OCI-LY7 (cell line): ENCODE measurements at regions not wholly inside any gene's neighbourhood (a gene's known extent, or its start where the extent isn't known, plus 50 kb on each side); places are given as distances from the start of the nearest gene placed in this dataset.

Experiments
- BruUV-seq: library from RNA; stranded (reverse); fragments of 400-500 nt; replicated peaks from 2 replicates; lab custom pipeline; 2021; lab: Mats Ljungman, UMichigan
- CTCF ChIA-PET: fragments of 300-600 bp; sonication (Branson Sonifier 250); formaldehyde crosslinking; loops from one replicate; lab custom pipeline; 2022; ENCODE audit warnings: antibody characterized with exemption; ENCODE audit not compliant: unreplicated experiment; lab: Charles Lee
- POLR2A ChIA-PET: fragments of 300-600 bp; sonication (Branson Sonifier 250); formaldehyde crosslinking; loops from one replicate; lab custom pipeline; 2022; ENCODE audit warnings: antibody characterized with exemption; lab: Charles Lee
- DNase-seq: peaks from one replicate; pipeline ENCODE4 v3.0.0-alpha.2; 2015; ENCODE audit warnings: low spot score
- H2AFZ ChIP-seq: fragments of 200-600 bp; sonication (generic), shearing (Covaris generic); 2 replicates; pipeline ENCODE4 v1.6.1; 2014; ENCODE audit warnings: mild to moderate bottlenecking, antibody characterized with exemption, low read length, moderate library complexity
- H3K27ac ChIP-seq: fragments of 200-600 bp; sonication (generic); 2 replicates; pipeline ENCODE4 v1.5.1; 2014; ENCODE audit warnings: mixed run types, low read depth, mild to moderate bottlenecking, moderate library complexity, low read length, inconsistent platforms; ENCODE audit not compliant: poor library complexity, severe bottlenecking
- H3K36me3 ChIP-seq: fragments of 200-600 bp; sonication (generic); 2 replicates; pipeline ENCODE4 v1.6.1; 2014; ENCODE audit warnings: mild to moderate bottlenecking, antibody characterized with exemption, low read length, moderate library complexity, mixed read lengths; ENCODE audit not compliant: insufficient read depth
- H3K4me1 ChIP-seq: fragments of 200-600 bp; sonication (generic); 2 replicates; pipeline ENCODE4 v1.5.1; 2014; ENCODE audit warnings: mild to moderate bottlenecking, low read length; ENCODE audit not compliant: insufficient read depth, poor library complexity, severe bottlenecking
- H3K4me2 ChIP-seq: fragments of 200-600 bp; sonication (generic); 2 replicates; pipeline ENCODE4 v1.6.1; 2014; ENCODE audit warnings: mild to moderate bottlenecking, low read length
- H3K4me3 ChIP-seq: fragments of 200-600 bp; sonication (generic); 2 replicates; pipeline ENCODE4 v1.5.1; 2014; ENCODE audit warnings: mild to moderate bottlenecking, low read depth, low read length; ENCODE audit not compliant: poor library complexity, severe bottlenecking
- H3K79me2 ChIP-seq: fragments of 200-600 bp; sonication (generic); 2 replicates; pipeline ENCODE4 v1.6.1; 2016; ENCODE audit warnings: low read depth, mild to moderate bottlenecking, low read length, moderate library complexity, mixed read lengths; ENCODE audit not compliant: insufficient read depth
- H3K9me2 ChIP-seq: fragments of 200-600 bp; sonication (generic); 2 replicates; pipeline ENCODE4 v1.6.1; 2016; ENCODE audit warnings: mild to moderate bottlenecking, low read length, mixed read lengths; ENCODE audit not compliant: insufficient read depth
- H3K9me3 ChIP-seq: fragments of 200-600 bp; sonication (generic); 2 replicates; pipeline ENCODE4 v1.6.1; 2014; ENCODE audit warnings: mild to moderate bottlenecking, mixed run types, low read length, mixed read lengths
- H4K20me1 ChIP-seq: fragments of 200-600 bp; sonication (generic); 2 replicates; pipeline ENCODE4 v1.6.1; 2014; ENCODE audit warnings: mild to moderate bottlenecking, antibody characterized with exemption, low read length, moderate library complexity, mixed read lengths; ENCODE audit not compliant: insufficient read depth
- EZH2phosphoT487 ChIP-seq: fragments of 200-600 bp; sonication (generic); IDR thresholded peaks from 2 replicates; pipeline ENCODE4 v1.6.1; 2018; ENCODE audit warnings: low read depth, borderline replicate concordance, mild to moderate bottlenecking, mixed run types, antibody characterized with exemption, low read length, moderate library complexity, mixed read lengths
- intact Hi-C: fragments of 100-400 bp; cut with micrococcal nuclease; formaldehyde crosslinking; loops from one replicate; pipeline ENCODE4 v1.10.0; 2022; ENCODE audit not compliant: unreplicated experiment
- TF ChIP-seq, protein P1 (sequence below): fragments of 200-600 bp; sonication (generic); conservative IDR thresholded peaks from 2 replicates; pipeline ENCODE4 v1.5.1; 2014; ENCODE audit warnings: mild to moderate bottlenecking, antibody characterized with exemption, low read length, moderate library complexity, mixed read lengths

DNA sequence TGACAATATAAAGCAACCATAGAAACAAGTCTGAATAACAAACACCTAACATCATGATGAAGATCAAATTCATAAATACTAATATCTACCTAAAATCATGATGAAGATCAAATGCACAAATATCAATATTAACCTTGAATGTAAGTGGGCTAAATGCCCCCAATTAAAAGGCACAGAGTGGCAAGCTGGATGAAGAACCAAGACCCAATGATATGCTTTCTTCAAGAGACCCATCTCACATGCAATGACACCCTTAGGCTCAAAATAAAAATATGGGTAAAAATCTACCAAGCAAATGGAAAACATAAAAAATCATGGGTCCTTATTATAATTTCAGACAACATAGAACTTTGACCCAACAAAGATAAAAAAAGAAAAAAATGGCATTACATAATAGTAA lies 578.5 kb upstream of the PTCHD4 start:
- DNase-seq: no peak
- Histone ChIP-seq H3K4me3 (no peak overlapping the region), H3K36me3 (no peaks in the 10 kb centered on the region), H2AFZ (no peak overlapping the region), H3K4me2 (no peak overlapping the region), H3K79me2 (no peaks in the 10 kb centered on the region), H3K9me3 (0 out of 2 replicates have a peak, but pooled peaks cover 3% of the 10 kb centered on the region), H3K27ac (no peak overlapping the region), H3K9me2 (no peaks in the 10 kb centered on the region), H4K20me1 (no peaks in the 10 kb centered on the region), H3K4me1 (no peaks in the 10 kb centered on the region)
- POLR2A ChIA-PET: interaction anchor here (0.6 to 1.3 kb wide), 2 partner anchors 26 to 41 kb away, joined by 3 to 6 read pairs; no protein-coding TSS in a partner anchor
- intact Hi-C loops: no loop called here
- BruUV-seq: no TSS peak
- CTCF ChIA-PET: no interaction called here
- no peak for TF ChIP-seq EZH2phosphoT487
- TF ChIP-seq, protein P1, sequence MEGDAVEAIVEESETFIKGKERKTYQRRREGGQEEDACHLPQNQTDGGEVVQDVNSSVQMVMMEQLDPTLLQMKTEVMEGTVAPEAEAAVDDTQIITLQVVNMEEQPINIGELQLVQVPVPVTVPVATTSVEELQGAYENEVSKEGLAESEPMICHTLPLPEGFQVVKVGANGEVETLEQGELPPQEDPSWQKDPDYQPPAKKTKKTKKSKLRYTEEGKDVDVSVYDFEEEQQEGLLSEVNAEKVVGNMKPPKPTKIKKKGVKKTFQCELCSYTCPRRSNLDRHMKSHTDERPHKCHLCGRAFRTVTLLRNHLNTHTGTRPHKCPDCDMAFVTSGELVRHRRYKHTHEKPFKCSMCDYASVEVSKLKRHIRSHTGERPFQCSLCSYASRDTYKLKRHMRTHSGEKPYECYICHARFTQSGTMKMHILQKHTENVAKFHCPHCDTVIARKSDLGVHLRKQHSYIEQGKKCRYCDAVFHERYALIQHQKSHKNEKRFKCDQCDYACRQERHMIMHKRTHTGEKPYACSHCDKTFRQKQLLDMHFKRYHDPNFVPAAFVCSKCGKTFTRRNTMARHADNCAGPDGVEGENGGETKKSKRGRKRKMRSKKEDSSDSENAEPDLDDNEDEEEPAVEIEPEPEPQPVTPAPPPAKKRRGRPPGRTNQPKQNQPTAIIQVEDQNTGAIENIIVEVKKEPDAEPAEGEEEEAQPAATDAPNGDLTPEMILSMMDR: no peak

- BruUV-seq: no TSS peak
Observed at GRCh38 chr6:48678390-48678789, 567.4 kb upstream of the PTCHD4 start.

DNA sequence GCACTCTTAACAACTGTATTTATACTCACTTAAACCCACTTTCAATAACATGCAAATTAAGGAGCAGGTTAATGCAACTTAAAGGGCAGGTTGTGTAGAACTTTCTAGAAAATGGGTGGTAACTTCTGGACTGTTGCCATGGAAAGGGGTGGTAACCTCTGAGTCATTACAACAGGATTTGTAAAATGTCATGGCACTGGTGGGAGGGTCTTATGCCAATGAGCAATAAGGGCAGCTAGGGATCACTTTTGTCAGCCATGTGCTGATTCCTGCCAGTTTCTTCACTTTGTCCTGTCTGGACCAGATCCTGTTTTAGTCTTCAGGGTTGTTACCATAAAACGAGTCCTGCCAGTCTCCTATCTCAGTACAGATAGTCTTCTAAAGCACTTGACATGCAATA lies 560.5 kb upstream of the PTCHD4 start:
- no peak for DNase-seq
- Histone ChIP-seq H3K36me3 (no peaks in the 10 kb centered on the region), H3K9me3 (no peaks in the 10 kb centered on the region), H3K9me2 (no peaks in the 10 kb centered on the region), H2AFZ (no peak overlapping the region), H3K4me1 (no peaks in the 10 kb centered on the region), H3K4me2 (no peak overlapping the region), H4K20me1 (no peaks in the 10 kb centered on the region), H3K79me2 (no peaks in the 10 kb centered on the region), H3K4me3 (no peak overlapping the region), H3K27ac (no peak overlapping the region)
- intact Hi-C loops: no loop called here
- no TSS peak for BruUV-seq
- ChIA-PET CTCF (no interaction called here), POLR2A (no interaction called here)
- TF ChIP-seq, protein P1: no peak
- TF ChIP-seq EZH2phosphoT487: no peak

More at GRCh38 chr6:48678390-48678789, 567.4 kb upstream of the PTCHD4 start:
- H2AFZ ChIP-seq: no peak overlapping the region
- H3K36me3 ChIP-seq: no peaks in the 10 kb centered on the region
- H3K79me2 ChIP-seq: no peaks in the 10 kb centered on the region
- ChIA-PET POLR2A (no interaction called here), CTCF (no interaction called here)
- no peak for DNase-seq
- no peak overlapping the region for H3K4me3 ChIP-seq
- no peak overlapping the region for H3K27ac ChIP-seq
- H3K9me3 ChIP-seq: no peaks in the 10 kb centered on the region
- no peak overlapping the region for H3K4me2 ChIP-seq
- no peaks in the 10 kb centered on the region for H3K9me2 ChIP-seq
- no peak for TF ChIP-seq EZH2phosphoT487
- TF ChIP-seq, protein P1: no peak
- no peaks in the 10 kb centered on the region for H4K20me1 ChIP-seq
- intact Hi-C loops: no loop called here
- H3K4me1 ChIP-seq: no peaks in the 10 kb centered on the region
